NOMO-1 treated with DMSO at 0.1 percent for 48 hours (cell line): ENCODE measurements at regions not wholly inside any gene's neighbourhood (a gene's known extent, or its start where the extent isn't known, plus 50 kb on each side); places are given as distances from the start of the nearest gene placed in this dataset.
"Not testable (repeated sequence)": the region's sequence is repeated elsewhere in the genome, so short reads cannot be mapped to it uniquely, and the experiment has no call there.

ENCODE experiments used
- DNase-seq: peaks from one replicate; lab custom pipeline; 2025; ENCODE audit not compliant: unreplicated experiment; lab: John Stamatoyannopoulos, UW

GRCh38 chr13:97520061-97520460, 86.1 kb downstream of the RAP2A start:
- no peak for DNase-seq

GRCh38 chr13:97520866-97521265, 86.9 kb downstream of the RAP2A start:
- DNase-seq: no peak

- no peak for DNase-seq
Observed at GRCh38 chr13:97521726-97522125, 87.8 kb downstream of the RAP2A start.

DNA sequence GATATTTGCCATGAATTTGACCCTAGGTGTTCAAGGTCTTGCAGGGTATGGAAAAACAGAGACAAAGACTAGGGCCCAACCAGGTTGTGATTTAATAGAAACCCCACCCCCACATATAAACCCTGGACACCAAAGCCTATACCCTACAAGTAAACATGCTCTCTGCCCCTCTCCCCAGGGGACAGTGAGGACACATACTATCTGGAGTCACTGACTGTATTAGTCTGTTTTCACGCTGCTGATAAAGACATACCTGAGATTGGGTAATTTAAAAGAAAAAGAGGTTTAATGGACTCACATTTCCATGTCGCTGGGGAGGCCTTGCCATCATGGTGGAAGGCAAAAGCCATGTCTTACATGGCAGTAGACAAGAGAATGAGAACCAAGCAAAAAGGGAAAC, 88.3 kb downstream of the RAP2A start:
- DNase-seq: no peak

- no peak for DNase-seq
Observed at GRCh38 chr13:97526556-97526955, 92.6 kb downstream of the RAP2A start.

- no peak for DNase-seq
Observed at GRCh38 chr13:97528518-97528917, 94.5 kb downstream of the RAP2A start.

DNA sequence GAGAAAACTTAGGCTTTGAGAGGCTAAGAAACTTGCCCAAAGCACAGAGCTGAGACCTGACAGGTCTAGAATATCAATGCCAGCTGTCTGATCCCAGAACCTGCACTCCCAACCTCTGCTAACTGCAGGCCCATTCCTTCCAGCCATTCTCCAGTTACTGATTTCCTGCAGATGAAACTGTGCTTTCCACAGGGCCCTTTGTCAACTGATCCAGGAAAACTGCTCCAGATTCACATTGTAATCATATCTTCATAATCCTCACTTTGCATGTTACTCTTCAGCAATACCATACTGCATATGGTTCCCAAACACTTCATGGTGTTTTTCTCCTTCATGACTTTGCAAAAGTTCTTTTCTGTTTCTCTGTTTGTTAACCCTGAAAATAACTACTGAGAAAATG, 100.6 kb downstream of the RAP2A start:
- DNase-seq: no peak

DNA sequence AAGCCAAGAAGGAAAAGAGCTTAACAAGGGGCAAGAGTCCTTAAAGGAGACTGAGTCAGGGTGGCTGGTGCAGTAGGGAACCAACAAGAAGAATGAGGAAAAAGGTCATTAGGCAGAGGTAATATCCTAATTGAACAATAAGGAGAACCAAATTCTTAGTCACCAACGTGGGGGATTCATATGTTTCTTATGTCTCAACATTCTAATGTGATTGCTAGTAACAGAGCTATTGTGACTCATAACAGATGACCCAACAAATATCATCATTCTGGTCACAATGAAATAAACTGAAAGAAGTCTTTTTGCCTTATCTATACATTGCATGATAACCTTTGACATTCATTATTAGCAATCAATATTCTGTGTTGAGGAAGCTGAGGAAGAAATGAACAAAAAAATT, 101.6 kb downstream of the RAP2A start:
- no peak for DNase-seq

DNA sequence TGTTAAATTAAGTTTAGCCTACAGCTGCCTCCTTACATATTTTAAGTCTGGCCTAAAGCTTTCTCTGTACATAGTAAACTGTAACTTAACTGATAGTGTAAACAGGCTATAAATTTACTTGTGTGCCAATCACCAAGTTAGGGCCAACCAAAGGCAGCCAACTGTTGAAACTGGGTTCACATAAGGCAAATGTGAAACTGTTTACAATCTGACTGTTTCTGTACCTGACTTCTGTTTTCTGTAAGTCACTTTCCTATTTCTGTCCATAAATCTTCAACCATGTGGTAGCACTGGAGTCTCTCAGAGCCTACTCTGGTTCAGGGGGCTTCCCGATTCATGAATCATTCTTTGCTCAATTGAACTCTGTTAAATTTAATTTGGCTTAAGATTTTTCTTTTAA, 103.1 kb downstream of the RAP2A start:
- DNase-seq: no peak

DNA sequence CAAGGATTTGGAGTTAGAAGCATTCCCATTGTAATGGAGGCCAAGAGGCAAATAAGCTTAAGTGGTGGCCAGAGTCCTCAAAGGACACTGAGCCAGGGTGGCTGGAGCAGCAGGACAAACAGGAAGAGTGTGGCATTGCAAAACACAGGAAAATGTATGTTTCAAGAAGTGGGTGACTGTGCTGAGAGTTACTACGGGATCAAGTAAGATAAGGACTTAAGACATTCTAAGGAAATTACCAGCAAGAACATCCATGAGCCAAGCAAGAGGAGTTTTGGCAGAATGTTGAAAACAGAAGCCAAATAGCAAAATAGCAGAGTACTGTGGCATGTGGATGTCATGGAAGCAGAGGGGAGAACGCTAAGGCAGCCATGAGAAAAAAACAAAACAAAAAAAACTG, 104.2 kb downstream of the RAP2A start:
- no peak for DNase-seq

DNA sequence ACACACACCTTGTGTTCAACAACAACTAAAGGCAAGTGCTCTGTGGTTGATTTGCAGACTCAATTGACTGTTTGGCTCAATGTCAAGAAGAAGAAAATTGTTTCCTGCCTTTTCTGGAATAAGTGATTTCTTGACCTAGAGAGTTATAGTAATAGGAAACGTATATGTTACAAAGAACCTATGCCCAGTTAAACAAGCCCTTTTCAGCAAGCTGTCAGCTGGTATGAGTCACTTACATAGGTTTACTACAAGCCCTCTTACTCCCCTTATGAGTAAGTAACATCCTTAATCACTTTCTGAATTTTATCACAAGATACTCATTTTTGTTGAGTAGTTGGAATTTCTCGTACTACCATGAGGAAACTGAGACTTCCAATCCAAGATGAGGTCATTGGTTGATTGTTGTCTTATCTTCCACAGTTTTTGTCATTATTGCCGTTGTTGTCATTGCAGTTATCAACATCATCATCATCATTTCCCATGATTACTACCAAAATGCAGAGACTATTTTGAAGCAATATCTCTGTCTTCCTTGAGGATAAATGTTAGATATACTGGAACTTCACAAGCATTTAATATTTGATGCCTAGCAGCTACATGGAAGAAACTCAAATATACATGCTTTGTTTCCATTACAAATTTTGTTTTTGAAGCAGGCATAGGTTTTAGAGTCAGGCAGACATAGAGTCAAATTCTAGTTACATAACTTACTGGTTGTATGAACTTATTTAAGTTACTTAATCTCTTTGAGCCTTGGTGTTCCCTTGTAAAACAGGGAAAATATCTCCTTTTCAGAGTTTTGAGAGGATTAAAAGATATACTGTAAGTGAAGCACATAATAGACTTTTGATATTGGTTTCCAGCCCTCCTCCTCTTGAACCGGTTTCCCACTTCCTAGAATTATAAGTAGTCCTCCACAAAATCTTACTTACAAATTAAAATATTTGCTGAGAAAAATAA, 106.0 kb downstream of the RAP2A start:
- DNase-seq: no peak

- DNase-seq: no peak
Observed at GRCh38 chr13:97540696-97541095, 106.7 kb downstream of the RAP2A start.

DNA sequence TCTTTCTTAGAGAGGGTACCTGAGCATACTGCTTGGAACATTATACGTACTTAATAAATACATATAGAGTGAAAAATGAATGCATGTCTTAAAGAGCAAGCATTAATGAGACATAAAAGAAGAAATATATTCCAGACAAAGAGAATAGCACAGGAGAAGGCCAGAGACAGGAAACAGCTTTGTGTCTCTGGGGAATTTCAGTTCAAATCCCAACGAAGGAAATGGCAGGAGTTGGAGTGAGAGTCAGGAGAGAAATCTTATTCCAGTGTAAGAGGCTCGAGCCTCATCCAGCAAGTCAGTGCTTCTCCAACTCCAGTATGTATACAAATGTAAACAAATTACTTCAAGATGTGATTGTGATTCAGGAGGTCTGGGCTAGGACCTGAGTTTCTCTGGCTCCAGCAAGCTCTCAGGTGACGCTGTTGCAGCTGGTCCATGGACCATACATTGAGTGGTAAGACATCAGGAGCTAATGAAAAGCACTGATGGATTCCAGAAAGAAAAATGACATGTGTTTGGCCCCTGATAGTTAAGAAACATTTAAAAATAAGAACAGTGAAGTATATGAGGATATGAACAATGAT, 108.2 kb downstream of the RAP2A start:
- no peak for DNase-seq

GRCh38 chr13:97544031-97544765, 110.2 kb downstream of the RAP2A start:
- no peak for DNase-seq

- not testable (repeated sequence) for DNase-seq
Observed at GRCh38 chr13:97544971-97545499, 111.1 kb downstream of the RAP2A start.

GRCh38 chr13:97548138-97548537, 114.2 kb downstream of the RAP2A start:
- DNase-seq: no peak

DNA sequence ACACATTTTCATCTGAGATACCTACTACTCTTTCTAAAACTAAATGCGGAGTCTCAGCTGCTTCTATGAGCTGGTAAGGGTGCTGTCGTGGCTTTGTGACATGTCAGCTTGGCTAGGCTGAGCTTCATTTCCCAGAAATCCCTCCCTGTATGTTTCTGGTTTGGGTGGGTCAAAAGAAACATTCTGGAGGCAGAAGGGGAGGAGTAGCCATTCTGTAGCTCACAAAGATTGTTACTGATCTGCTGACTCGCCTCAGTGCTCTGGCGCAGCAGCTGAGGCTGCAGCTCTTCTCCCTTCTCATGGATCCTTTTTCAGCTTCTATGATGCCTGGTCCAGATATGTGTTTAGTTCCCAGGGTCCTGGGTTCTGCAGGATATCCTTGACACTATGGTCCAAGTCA, 114.7 kb downstream of the RAP2A start:
- no peak for DNase-seq

DNA sequence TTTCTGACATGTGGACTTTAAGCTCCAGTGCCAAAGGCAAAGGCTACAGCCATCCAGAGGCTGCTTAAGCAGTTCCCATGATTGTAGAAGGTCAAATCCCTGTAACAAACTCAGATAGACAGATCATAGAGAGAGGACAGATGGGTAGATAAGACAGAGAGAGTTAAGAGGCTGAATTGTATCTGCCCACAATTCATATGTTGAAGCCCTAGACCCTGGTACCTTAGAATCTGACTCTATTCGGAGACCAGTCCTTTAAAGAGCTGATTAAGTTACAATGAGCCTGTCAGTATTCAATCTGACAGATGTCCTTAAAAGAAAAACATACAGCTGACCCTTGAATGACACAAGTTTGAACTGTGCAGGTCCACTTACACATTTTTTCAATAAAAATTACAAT, 115.2 kb downstream of the RAP2A start:
- no peak for DNase-seq

GRCh38 chr13:97554496-97554895, 120.5 kb downstream of the RAP2A start:
- no peak for DNase-seq

GRCh38 chr13:97555034-97555433, 121.1 kb downstream of the RAP2A start:
- no peak for DNase-seq

GRCh38 chr13:97559030-97559429, 125.1 kb downstream of the RAP2A start:
- DNase-seq: no peak

GRCh38 chr13:97559981-97560380, 126.0 kb downstream of the RAP2A start:
- DNase-seq: no peak
